ENCODE measurements at regions not wholly inside any gene's neighbourhood (a gene's known extent, or its start where the extent isn't known, plus 50 kb on each side); places are given as distances from the start of the nearest gene placed in this dataset.
"Not testable (repeated sequence)": the region's sequence is repeated elsewhere in the genome, so short reads cannot be mapped to it uniquely, and the experiment has no call there.

DNA sequence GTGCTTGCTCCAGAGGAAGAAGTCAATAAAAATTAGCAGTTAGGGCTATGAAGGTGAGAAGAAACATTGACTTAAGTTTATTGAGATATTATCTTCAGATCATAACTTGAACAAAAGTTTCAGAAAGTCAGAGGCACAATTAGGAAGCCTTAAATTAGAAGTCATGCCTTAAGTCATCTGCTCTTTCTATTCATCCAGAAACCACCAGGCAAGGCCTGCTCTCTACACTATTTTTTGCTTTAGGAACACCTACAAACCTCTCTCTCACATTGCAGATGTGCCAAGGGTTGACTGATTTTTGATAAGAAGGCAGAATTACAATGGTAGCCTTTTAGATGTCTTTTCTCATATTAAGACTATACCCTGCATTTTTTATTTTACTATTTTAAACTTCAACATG lies 268.7 kb downstream of the SPRY2 start:
- Histone ChIP-seq H3K36me3 (no peaks in the 10 kb centered on the region), H3K27ac (no peak overlapping the region), H3K9me3 (no peaks in the 10 kb centered on the region), H3K4me3 (ENCODE audit: low read depth in 1 of 2, low read length in 1 of 2) (no peak overlapping the region), H3K27me3 (no peaks in the 10 kb centered on the region), H3K4me1 (ENCODE audit: control insufficient read depth in 1 of 2, insufficient read depth in 1 of 2, low read depth in 1 of 2, low read length in 1 of 2) (no peaks in the 10 kb centered on the region)
- TF ChIP-seq, protein P1, sequence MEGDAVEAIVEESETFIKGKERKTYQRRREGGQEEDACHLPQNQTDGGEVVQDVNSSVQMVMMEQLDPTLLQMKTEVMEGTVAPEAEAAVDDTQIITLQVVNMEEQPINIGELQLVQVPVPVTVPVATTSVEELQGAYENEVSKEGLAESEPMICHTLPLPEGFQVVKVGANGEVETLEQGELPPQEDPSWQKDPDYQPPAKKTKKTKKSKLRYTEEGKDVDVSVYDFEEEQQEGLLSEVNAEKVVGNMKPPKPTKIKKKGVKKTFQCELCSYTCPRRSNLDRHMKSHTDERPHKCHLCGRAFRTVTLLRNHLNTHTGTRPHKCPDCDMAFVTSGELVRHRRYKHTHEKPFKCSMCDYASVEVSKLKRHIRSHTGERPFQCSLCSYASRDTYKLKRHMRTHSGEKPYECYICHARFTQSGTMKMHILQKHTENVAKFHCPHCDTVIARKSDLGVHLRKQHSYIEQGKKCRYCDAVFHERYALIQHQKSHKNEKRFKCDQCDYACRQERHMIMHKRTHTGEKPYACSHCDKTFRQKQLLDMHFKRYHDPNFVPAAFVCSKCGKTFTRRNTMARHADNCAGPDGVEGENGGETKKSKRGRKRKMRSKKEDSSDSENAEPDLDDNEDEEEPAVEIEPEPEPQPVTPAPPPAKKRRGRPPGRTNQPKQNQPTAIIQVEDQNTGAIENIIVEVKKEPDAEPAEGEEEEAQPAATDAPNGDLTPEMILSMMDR (IDR thresholded peaks at IDR 0.05), result no peak

DNA sequence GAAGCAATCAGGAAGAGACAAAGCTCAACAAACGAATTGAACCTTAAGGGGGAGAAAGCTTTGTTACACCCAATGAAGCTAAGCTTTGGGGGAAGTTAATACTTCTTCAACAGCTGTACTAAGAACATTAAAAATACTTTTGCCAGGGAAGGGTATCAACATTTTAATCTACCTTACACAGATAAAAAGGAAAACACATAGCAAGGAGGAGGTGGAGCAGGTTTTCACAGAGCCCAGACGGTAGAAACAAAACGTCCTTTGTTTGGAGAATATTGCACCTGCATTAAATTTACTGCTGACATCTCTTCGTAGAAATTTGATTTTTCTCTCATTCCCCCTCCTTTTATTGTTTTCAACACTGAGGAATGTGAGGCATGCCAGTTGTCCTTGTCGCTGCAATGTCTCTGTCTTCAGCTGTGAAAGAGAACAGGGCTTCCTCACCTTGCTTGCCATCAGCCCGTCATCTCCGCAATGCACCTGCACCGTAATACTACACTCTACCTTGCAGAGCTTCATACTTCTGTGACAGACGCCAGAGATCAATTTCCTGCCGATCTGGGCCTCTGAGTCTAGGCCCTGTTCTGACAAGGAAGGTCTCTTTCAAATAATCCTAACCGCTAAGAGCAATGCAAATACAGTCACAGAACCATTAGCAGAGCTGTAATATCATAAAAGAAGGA lies 270.8 kb downstream of the SPRY2 start:
- H3K36me3 ChIP-seq, result no peaks in the 10 kb centered on the region
- H3K4me1 ChIP-seq (ENCODE audit: control insufficient read depth in 1 of 2, insufficient read depth in 1 of 2, low read depth in 1 of 2, low read length in 1 of 2), result no peaks in the 10 kb centered on the region
- no peaks in the 10 kb centered on the region for H3K9me3 ChIP-seq
- no peak overlapping the region for H3K4me3 ChIP-seq (ENCODE audit: low read depth in 1 of 2, low read length in 1 of 2)
- no peaks in the 10 kb centered on the region for H3K27me3 ChIP-seq
- no peak overlapping the region for H3K27ac ChIP-seq
- TF ChIP-seq, protein P1 (IDR thresholded peaks at IDR 0.05), result no peak

DNA sequence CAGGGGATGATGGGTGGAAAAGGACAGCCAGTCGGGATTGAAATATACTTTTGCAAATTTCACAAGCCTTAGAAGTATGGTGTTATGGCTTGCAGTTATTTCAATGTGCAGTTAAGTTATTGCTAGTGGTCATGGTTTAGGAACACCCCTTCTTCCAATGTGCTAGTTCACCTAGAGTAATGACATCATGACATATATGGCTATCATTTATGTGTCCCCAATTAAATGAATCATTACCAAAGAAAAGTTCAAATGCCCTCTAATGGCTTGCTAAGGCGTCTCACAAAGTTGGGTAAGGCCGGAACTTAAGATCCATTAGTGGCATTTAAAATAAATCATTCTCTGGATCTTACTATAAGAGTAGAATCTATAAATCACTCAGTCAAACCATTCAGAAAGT lies 271.6 kb downstream of the SPRY2 start:
- no peaks in the 10 kb centered on the region for H3K4me1 ChIP-seq (ENCODE audit: control insufficient read depth in 1 of 2, insufficient read depth in 1 of 2, low read depth in 1 of 2, low read length in 1 of 2)
- no peaks in the 10 kb centered on the region for H3K27me3 ChIP-seq
- TF ChIP-seq, protein P1 (IDR thresholded peaks at IDR 0.05), result no peak
- H3K4me3 ChIP-seq (ENCODE audit: low read depth in 1 of 2, low read length in 1 of 2), result no peak overlapping the region
- H3K9me3 ChIP-seq, result no peaks in the 10 kb centered on the region
- H3K27ac ChIP-seq, result no peak overlapping the region
- H3K36me3 ChIP-seq, result no peaks in the 10 kb centered on the region

DNA sequence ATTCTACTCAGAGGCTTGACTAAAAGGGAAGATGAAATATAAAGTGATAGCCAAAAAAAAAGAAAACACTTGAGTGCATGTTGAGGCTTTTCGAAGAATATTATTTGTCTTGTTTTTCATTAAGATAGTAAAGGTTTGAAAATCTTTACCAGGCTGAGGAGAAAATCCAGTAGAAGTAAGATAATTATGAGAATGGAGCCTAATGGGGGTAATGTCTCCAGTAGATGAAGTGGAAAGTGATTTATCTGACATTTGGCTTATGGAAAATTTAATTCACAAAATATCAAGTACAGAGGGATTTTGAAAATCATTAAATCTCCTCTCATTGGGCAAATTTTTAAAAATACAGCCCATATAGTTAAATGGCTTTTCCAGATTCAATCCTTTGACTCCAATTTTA lies 274.9 kb downstream of the SPRY2 start:
- TF ChIP-seq, protein P1 (IDR thresholded peaks at IDR 0.05), result no peak
- H3K4me3 ChIP-seq (ENCODE audit: low read depth in 1 of 2, low read length in 1 of 2), result no peak overlapping the region

DNA sequence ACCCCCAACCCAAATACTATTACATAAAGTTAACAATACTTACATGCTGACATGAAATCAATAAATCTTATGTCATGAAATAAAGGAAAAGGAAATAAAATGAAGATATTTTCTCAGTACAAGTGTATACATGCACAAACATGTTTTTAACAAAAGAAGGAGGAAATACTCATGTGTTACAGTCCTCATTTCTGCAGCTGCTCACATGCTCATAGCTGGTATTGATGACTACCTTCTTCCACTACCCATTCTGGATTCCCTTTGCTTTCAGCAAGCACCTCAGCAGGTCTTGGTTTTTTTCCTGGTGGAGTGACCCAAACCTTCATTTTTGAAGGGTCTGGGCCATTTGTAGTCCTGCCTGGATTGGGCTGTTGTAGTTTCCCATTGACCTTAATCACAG lies 278.5 kb downstream of the SPRY2 start:
- not testable (repeated sequence) for H3K36me3 ChIP-seq; H3K4me1 ChIP-seq (ENCODE audit: control insufficient read depth in 1 of 2, insufficient read depth in 1 of 2, low read depth in 1 of 2, low read length in 1 of 2); H3K9me3 ChIP-seq; H3K27me3 ChIP-seq; H3K4me3 ChIP-seq (ENCODE audit: low read depth in 1 of 2, low read length in 1 of 2); H3K27ac ChIP-seq

More for the DNA sequence above, 274.9 kb downstream of the SPRY2 start:
- H3K36me3 ChIP-seq, result no peaks in the 10 kb centered on the region
- no peak overlapping the region for H3K27ac ChIP-seq
- H3K9me3 ChIP-seq, result no peaks in the 10 kb centered on the region
- no peaks in the 10 kb centered on the region for H3K4me1 ChIP-seq (ENCODE audit: control insufficient read depth in 1 of 2, insufficient read depth in 1 of 2, low read depth in 1 of 2, low read length in 1 of 2)
- no peaks in the 10 kb centered on the region for H3K27me3 ChIP-seq

DNA sequence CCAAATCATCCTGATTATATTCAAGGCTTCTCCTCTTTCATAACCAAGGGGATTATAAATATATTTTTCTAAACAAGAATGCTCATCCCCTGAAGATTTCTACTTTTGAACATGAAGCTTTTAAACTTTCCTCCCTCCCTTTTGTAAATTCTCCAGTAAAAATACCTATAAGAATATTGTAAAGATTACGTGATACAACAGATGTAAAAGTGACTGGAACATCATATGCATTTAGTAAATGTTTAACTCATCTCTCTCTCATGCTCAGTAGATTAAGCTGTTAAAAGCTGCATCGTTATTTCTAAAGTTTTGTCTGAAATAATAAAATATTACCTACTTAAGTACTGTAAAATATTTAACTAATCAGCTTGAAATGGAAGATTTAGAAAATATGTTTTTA lies 281.1 kb downstream of the SPRY2 start:
- H3K36me3 ChIP-seq, result no peaks in the 10 kb centered on the region

More for the DNA sequence above, 281.1 kb downstream of the SPRY2 start:
- TF ChIP-seq, protein P1 (IDR thresholded peaks at IDR 0.05), result no peak
- Histone ChIP-seq H3K9me3 (no peaks in the 10 kb centered on the region), H3K4me1 (ENCODE audit: control insufficient read depth in 1 of 2, insufficient read depth in 1 of 2, low read depth in 1 of 2, low read length in 1 of 2) (no peaks in the 10 kb centered on the region), H3K27me3 (no peaks in the 10 kb centered on the region), H3K27ac (no peak overlapping the region), H3K4me3 (ENCODE audit: low read depth in 1 of 2, low read length in 1 of 2) (no peak overlapping the region)
